ENCODE measurements at regions not wholly inside any gene's neighbourhood (a gene's known extent, or its start where the extent isn't known, plus 50 kb on each side); places are given as distances from the start of the nearest gene placed in this dataset.
A peak's percentile ranks its signal among the peaks of the same experiment; 100 is the strongest.

GRCh38 chr1:68600049-68600661 is 103.3 kb upstream of the DEPDC1 start:
- Histone ChIP-seq H3K27ac (no peak overlapping the region), H3K9me3 (no peaks in the 10 kb centered on the region), H3K4me2 (no peak overlapping the region), H3K4me1 (no peaks in the 10 kb centered on the region), H3K4me3 (no peak overlapping the region)
- FAIRE-seq = no peak
- no peak for ATAC-seq
- TF ChIP-seq, protein P1, sequence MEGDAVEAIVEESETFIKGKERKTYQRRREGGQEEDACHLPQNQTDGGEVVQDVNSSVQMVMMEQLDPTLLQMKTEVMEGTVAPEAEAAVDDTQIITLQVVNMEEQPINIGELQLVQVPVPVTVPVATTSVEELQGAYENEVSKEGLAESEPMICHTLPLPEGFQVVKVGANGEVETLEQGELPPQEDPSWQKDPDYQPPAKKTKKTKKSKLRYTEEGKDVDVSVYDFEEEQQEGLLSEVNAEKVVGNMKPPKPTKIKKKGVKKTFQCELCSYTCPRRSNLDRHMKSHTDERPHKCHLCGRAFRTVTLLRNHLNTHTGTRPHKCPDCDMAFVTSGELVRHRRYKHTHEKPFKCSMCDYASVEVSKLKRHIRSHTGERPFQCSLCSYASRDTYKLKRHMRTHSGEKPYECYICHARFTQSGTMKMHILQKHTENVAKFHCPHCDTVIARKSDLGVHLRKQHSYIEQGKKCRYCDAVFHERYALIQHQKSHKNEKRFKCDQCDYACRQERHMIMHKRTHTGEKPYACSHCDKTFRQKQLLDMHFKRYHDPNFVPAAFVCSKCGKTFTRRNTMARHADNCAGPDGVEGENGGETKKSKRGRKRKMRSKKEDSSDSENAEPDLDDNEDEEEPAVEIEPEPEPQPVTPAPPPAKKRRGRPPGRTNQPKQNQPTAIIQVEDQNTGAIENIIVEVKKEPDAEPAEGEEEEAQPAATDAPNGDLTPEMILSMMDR (IDR thresholded peaks at IDR 0.05) = no peak; the same call in 2 of the 3 replicates
- TF ChIP-seq GATA3 (IDR thresholded peaks at IDR 0.05; ENCODE audit: borderline replicate concordance) (no peak), RAD21 (conservative IDR thresholded peaks at IDR 0.05 in 1 of 2, IDR thresholded peaks at IDR 0.05 in 1 of 2) (peak in 1 of 2 experiments; percentile 36; a peak in 2 of 5 replicates)
- ChIA-PET CTCF (interaction anchor here (0.9 kb wide), 1 partner anchor 843 kb away, joined by 3 read pairs; no protein-coding TSS in a partner anchor), POLR2A (no interaction called here)
- WGBS (ENCODE audit: missing lambda C conversion rate) = 19% methylated on average over 5 of the region's 5 CpGs
- DNase-seq (ENCODE audit: low read depth in 1 of 2, low spot score in 1 of 2) = peak in 1 of 2 experiments; percentile 0

DNA sequence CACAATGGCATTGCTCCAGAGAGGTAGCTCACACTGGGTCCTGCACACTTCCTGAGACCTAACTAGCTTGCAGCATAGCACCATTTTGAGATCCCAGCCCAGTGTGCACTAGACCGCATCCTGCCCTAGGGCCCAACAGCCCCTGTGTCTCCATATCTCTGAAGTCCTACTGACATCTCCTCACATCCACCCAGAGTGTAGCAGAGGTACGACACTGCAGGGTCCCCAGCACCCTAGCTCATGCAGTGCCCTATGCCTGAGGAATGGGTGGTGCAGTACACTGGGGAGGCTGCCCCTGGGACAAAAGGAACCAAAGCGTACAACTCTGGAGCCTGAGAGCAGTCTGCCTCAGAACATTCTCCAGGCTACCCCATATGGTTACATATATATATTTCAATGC is 111.4 kb upstream of the DEPDC1 start:
- H3K27ac ChIP-seq = no peak overlapping the region
- H3K9me3 ChIP-seq = no peaks in the 10 kb centered on the region
- no peak overlapping the region for H3K4me3 ChIP-seq
- WGBS (ENCODE audit: missing lambda C conversion rate) = 30% methylated on average over 3 of the region's 3 CpGs
- no peak for ATAC-seq
- ChIA-PET POLR2A (no interaction called here), CTCF (interaction anchor here (0.5 kb wide), 1 partner anchor 57 kb away, joined by 3 read pairs; no protein-coding TSS in a partner anchor)
- H3K4me1 ChIP-seq = no peaks in the 10 kb centered on the region
- no peak overlapping the region for H3K4me2 ChIP-seq
- no peak for DNase-seq (ENCODE audit: low read depth in 1 of 2, low spot score in 1 of 2)
- no peak for FAIRE-seq
- TF ChIP-seq HOXB5 (CRISPR knock-in tag; IDR thresholded peaks at IDR 0.05) (no peak), PBX3 (IDR thresholded peaks at IDR 0.05) (no peak), EHMT2 (IDR thresholded peaks at IDR 0.05; ENCODE audit: low read depth) (no peak), SREBF2 (IDR thresholded peaks at IDR 0.05) (no peak), NR3C1 (IDR thresholded peaks at IDR 0.05) (no peak), NPAS2 (CRISPR knock-in tag; IDR thresholded peaks at IDR 0.05; ENCODE audit: borderline replicate concordance) (no peak), HES2 (IDR thresholded peaks at IDR 0.05) (no peak), PHF8 (IDR thresholded peaks at IDR 0.05; ENCODE audit: borderline replicate concordance, low read depth) (no peak), ESRRA (IDR thresholded peaks at IDR 0.05; ENCODE audit: borderline replicate concordance, low read length) (no peak), HDAC2 (IDR thresholded peaks at IDR 0.05) (no peak), KDM1A (IDR thresholded peaks at IDR 0.05; ENCODE audit: low read depth) (no peak), EP300 (IDR thresholded peaks at IDR 0.05) (no peak)
- TF ChIP-seq, protein P2, sequence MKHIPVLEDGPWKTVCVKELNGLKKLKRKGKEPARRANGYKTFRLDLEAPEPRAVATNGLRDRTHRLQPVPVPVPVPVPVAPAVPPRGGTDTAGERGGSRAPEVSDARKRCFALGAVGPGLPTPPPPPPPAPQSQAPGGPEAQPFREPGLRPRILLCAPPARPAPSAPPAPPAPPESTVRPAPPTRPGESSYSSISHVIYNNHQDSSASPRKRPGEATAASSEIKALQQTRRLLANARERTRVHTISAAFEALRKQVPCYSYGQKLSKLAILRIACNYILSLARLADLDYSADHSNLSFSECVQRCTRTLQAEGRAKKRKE (CRISPR knock-in tag; IDR thresholded peaks at IDR 0.05; ENCODE audit: low read depth) = no peak
- TF ChIP-seq, protein P3, sequence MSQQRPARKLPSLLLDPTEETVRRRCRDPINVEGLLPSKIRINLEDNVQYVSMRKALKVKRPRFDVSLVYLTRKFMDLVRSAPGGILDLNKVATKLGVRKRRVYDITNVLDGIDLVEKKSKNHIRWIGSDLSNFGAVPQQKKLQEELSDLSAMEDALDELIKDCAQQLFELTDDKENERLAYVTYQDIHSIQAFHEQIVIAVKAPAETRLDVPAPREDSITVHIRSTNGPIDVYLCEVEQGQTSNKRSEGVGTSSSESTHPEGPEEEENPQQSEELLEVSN (IDR thresholded peaks at IDR 0.05; ENCODE audit: borderline replicate concordance, low read depth) = no peak
- TF ChIP-seq, protein P4, sequence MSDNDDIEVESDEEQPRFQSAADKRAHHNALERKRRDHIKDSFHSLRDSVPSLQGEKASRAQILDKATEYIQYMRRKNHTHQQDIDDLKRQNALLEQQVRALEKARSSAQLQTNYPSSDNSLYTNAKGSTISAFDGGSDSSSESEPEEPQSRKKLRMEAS (IDR thresholded peaks at IDR 0.05) = no peak
- TF ChIP-seq, protein P5, sequence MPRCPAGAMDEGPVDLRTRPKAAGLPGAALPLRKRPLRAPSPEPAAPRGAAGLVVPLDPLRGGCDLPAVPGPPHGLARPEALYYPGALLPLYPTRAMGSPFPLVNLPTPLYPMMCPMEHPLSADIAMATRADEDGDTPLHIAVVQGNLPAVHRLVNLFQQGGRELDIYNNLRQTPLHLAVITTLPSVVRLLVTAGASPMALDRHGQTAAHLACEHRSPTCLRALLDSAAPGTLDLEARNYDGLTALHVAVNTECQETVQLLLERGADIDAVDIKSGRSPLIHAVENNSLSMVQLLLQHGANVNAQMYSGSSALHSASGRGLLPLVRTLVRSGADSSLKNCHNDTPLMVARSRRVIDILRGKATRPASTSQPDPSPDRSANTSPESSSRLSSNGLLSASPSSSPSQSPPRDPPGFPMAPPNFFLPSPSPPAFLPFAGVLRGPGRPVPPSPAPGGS (IDR thresholded peaks at IDR 0.05) = no peak

All from A549 (cell line).